DND-41 (cell line): ENCODE measurements at regions not wholly inside any gene's neighbourhood (a gene's known extent, or its start where the extent isn't known, plus 50 kb on each side); places are given as distances from the start of the nearest gene placed in this dataset.

Experiments used
- ATAC-seq: fragments of 200-7000 bp; cut with Tn5 transposase; 3 replicates; pipeline ENCODE4 v1.9.1; 2021; ENCODE audit warnings: low read depth; ENCODE audit not compliant: insufficient read depth
- DNase-seq: peaks from one replicate; pipeline ENCODE4 v3.0.0-alpha.2; 2020
- H2AFZ ChIP-seq: 2 replicates; pipeline ENCODE4 v1.6.0; 2012; ENCODE audit warnings: low read depth, low read length
- H3K27ac ChIP-seq: 2 replicates; pipeline ENCODE4 v1.5.1; 2012; ENCODE audit warnings: low read length, inconsistent platforms
- H3K27me3 ChIP-seq: fragments of 200-600 bp; sonication (generic); 2 replicates; pipeline ENCODE4 v1.6.0; 2012; ENCODE audit warnings: low read length, mild to moderate bottlenecking, inconsistent platforms; ENCODE audit not compliant: insufficient read depth, poor library complexity
- H3K36me3 ChIP-seq: 2 replicates; pipeline ENCODE4 v1.5.1; 2012; ENCODE audit warnings: low read length, inconsistent platforms; ENCODE audit not compliant: insufficient read depth
- H3K4me1 ChIP-seq: 2 replicates; pipeline ENCODE4 v1.5.1; 2012; ENCODE audit warnings: mild to moderate bottlenecking, low read length; ENCODE audit not compliant: insufficient read depth
- H3K4me2 ChIP-seq: 2 replicates; pipeline ENCODE4 v1.6.0; 2012; ENCODE audit warnings: mild to moderate bottlenecking, moderate library complexity, low read length, inconsistent platforms; ENCODE audit not compliant: insufficient read depth
- H3K4me3 ChIP-seq, 2 experiments: fragments of 200-600 bp in 1 of 2; shearing (Covaris generic) in 1 of 2; 2 replicates each; pipeline ENCODE4 v1.5.1; 2012 to 2016; ENCODE audit warnings: inconsistent platforms in 2 of 2, low read length in 2 of 2, mild to moderate bottlenecking in 2 of 2, low read depth in 1 of 2, moderate library complexity in 1 of 2
- H3K79me2 ChIP-seq: 2 replicates; pipeline ENCODE4 v1.6.0; 2012; ENCODE audit warnings: low read length, inconsistent platforms; ENCODE audit not compliant: insufficient read depth
- H3K9ac ChIP-seq: 2 replicates; pipeline ENCODE4 v1.6.0; 2012; ENCODE audit warnings: low read depth, mild to moderate bottlenecking, inconsistent platforms, low read length, moderate library complexity
- H3K9me3 ChIP-seq: 2 replicates; pipeline ENCODE4 v1.5.1; 2012; ENCODE audit warnings: low read length, moderate library complexity, mild to moderate bottlenecking, inconsistent platforms; ENCODE audit not compliant: insufficient read depth, severe bottlenecking
- H4K20me1 ChIP-seq: 2 replicates; pipeline ENCODE4 v1.6.0; 2012; ENCODE audit warnings: low read length; ENCODE audit not compliant: insufficient read depth
- EZH2 ChIP-seq: IDR thresholded peaks from 3 replicates; pipeline ENCODE4 v1.6.1; 2012; ENCODE audit warnings: borderline replicate concordance, low read depth, mild to moderate bottlenecking, moderate library complexity, low read length, inconsistent platforms; ENCODE audit not compliant: severe bottlenecking
- TF ChIP-seq, protein P1 (sequence below): IDR thresholded peaks from 2 replicates; pipeline ENCODE4 v1.5.1; 2012; ENCODE audit warnings: borderline replicate concordance, low read length, moderate library complexity, mild to moderate bottlenecking; ENCODE audit not compliant: poor library complexity, severe bottlenecking; ENCODE audit errors: extremely low read depth

- Histone ChIP-seq H3K27ac (no peak overlapping the region), H3K4me3 (no peak overlapping the region), H3K27me3 (no peaks in the 10 kb centered on the region), H3K9me3 (no peaks in the 10 kb centered on the region), H3K79me2 (no peaks in the 10 kb centered on the region), H3K9ac (no peak overlapping the region), H4K20me1 (no peaks in the 10 kb centered on the region), H2AFZ (no peak overlapping the region), H3K4me1 (no peaks in the 10 kb centered on the region), H3K4me2 (no peak overlapping the region), H3K36me3 (no peaks in the 10 kb centered on the region)
- ATAC-seq (no peak), DNase-seq (no peak)
- TF ChIP-seq, protein P1, sequence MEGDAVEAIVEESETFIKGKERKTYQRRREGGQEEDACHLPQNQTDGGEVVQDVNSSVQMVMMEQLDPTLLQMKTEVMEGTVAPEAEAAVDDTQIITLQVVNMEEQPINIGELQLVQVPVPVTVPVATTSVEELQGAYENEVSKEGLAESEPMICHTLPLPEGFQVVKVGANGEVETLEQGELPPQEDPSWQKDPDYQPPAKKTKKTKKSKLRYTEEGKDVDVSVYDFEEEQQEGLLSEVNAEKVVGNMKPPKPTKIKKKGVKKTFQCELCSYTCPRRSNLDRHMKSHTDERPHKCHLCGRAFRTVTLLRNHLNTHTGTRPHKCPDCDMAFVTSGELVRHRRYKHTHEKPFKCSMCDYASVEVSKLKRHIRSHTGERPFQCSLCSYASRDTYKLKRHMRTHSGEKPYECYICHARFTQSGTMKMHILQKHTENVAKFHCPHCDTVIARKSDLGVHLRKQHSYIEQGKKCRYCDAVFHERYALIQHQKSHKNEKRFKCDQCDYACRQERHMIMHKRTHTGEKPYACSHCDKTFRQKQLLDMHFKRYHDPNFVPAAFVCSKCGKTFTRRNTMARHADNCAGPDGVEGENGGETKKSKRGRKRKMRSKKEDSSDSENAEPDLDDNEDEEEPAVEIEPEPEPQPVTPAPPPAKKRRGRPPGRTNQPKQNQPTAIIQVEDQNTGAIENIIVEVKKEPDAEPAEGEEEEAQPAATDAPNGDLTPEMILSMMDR: no peak
- TF ChIP-seq EZH2: no peak
These were observed 931.4 kb upstream of the ACVR2A start for GRCh38 chr2:146913476-146913875.

DNA sequence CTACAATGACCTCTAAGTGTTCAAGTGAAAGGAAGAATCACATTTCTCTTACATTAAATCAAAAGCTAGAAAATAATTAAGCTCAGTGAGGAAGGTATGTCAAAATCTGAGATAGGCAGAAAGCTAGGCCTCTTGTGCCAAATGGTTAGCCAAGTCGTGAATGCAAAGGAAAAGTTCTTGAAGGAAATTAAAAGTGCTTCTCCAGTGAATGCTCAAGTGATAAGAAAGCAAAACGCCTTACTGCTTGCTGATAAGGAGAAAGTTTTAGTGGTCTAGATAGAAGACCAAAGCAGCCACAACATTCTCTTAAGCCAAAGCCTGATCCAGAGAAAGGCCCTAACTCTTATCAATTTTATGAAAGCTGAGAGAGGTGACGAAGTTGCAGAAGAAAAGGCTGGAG lies 932.3 kb upstream of the ACVR2A start:
- TF ChIP-seq, protein P1: no peak
- TF ChIP-seq EZH2: no peak
- Histone ChIP-seq H3K4me2 (no peak overlapping the region), H3K27me3 (no peaks in the 10 kb centered on the region), H3K27ac (no peak overlapping the region), H3K4me3 (no peak overlapping the region), H3K79me2 (no peaks in the 10 kb centered on the region), H3K9ac (no peak overlapping the region), H3K9me3 (no peaks in the 10 kb centered on the region), H2AFZ (no peak overlapping the region), H4K20me1 (no peaks in the 10 kb centered on the region), H3K36me3 (no peaks in the 10 kb centered on the region), H3K4me1 (no peaks in the 10 kb centered on the region)
- ATAC-seq: no peak
- no peak for DNase-seq

- H2AFZ ChIP-seq: no peak overlapping the region
- H3K79me2 ChIP-seq: no peaks in the 10 kb centered on the region
- H3K4me2 ChIP-seq: no peak overlapping the region
- TF ChIP-seq, protein P1: no peak
- no peak for TF ChIP-seq EZH2
- no peak for DNase-seq
- no peaks in the 10 kb centered on the region for H3K27me3 ChIP-seq
- no peak overlapping the region for H3K4me3 ChIP-seq
- no peaks in the 10 kb centered on the region for H4K20me1 ChIP-seq
- no peak overlapping the region for H3K27ac ChIP-seq
- H3K4me1 ChIP-seq: no peaks in the 10 kb centered on the region
- H3K9ac ChIP-seq: no peak overlapping the region
- no peaks in the 10 kb centered on the region for H3K9me3 ChIP-seq
- ATAC-seq: no peak
- H3K36me3 ChIP-seq: no peaks in the 10 kb centered on the region
These were observed 936.1 kb upstream of the ACVR2A start for GRCh38 chr2:146908776-146909175.

GRCh38 chr2:146898083-146898482 lies 946.7 kb upstream of the ACVR2A start:
- Histone ChIP-seq H3K4me1 (no peaks in the 10 kb centered on the region), H3K4me2 (no peak overlapping the region), H3K27ac (no peak overlapping the region), H3K27me3 (no peaks in the 10 kb centered on the region), H3K9me3 (no peaks in the 10 kb centered on the region), H3K79me2 (no peaks in the 10 kb centered on the region), H3K9ac (no peak overlapping the region), H3K4me3 (no peak overlapping the region), H4K20me1 (no peaks in the 10 kb centered on the region), H2AFZ (no peak overlapping the region), H3K36me3 (no peaks in the 10 kb centered on the region)
- DNase-seq (no peak), ATAC-seq (peak; percentile 85)
- TF ChIP-seq, protein P1: no peak
- TF ChIP-seq EZH2: no peak
